GM23338 (cell line): ENCODE measurements at regions not wholly inside any gene's neighbourhood (a gene's known extent, or its start where the extent isn't known, plus 50 kb on each side); places are given as distances from the start of the nearest gene placed in this dataset.

ENCODE experiments used
- CREB1 ChIP-seq: fragments of 250-450 bp; sonication (Bioruptor Pico); IDR thresholded peaks from 2 replicates; pipeline ENCODE4 v1.5.0; 2020; ENCODE audit warnings: low read depth, mild to moderate bottlenecking, moderate library complexity
- CTCF ChIP-seq, 2 experiments: fragments of 200-600 bp in 1 of 2; sonication (generic) in 1 of 2; conservative IDR thresholded peaks; 2 replicates each; pipeline versions ENCODE4 v1.5.1 to v1.6.1; 2016 to 2017; ENCODE audit warnings: antibody characterized with exemption in 2 of 2, low read depth in 2 of 2, mild to moderate bottlenecking in 2 of 2, moderate library complexity in 1 of 2
- ETS1 ChIP-seq: IDR thresholded peaks from 2 replicates; pipeline ENCODE4 v1.6.1; 2016; ENCODE audit warnings: antibody characterized with exemption
- EZH2 ChIP-seq: fragments of 200-600 bp; sonication (generic); IDR thresholded peaks from one replicate; pipeline ENCODE4 v1.8.0; 2017; ENCODE audit warnings: antibody characterized with exemption, mild to moderate bottlenecking, low read depth; ENCODE audit not compliant: unreplicated experiment
- EZH2phosphoT487 ChIP-seq: fragments of 200-600 bp; sonication (generic); IDR thresholded peaks from one replicate; pipeline ENCODE4 v1.8.1; 2018; ENCODE audit warnings: antibody characterized with exemption; ENCODE audit not compliant: unreplicated experiment
- JUNB ChIP-seq: IDR thresholded peaks from one replicate; pipeline ENCODE4 v1.6.1; 2016; ENCODE audit warnings: antibody characterized with exemption; ENCODE audit not compliant: unreplicated experiment
- NANOG ChIP-seq: IDR thresholded peaks from 2 replicates; pipeline ENCODE4 v1.6.1; 2016; ENCODE audit warnings: antibody characterized with exemption, borderline replicate concordance
- POLR2AphosphoS5 ChIP-seq: IDR thresholded peaks from 2 replicates; pipeline ENCODE4 v1.6.1; 2016; ENCODE audit warnings: antibody characterized with exemption, low read depth
- REST ChIP-seq: IDR thresholded peaks from one replicate; pipeline ENCODE4 v1.6.1; 2018; ENCODE audit warnings: antibody characterized with exemption; ENCODE audit not compliant: unreplicated experiment

GRCh38 chrX:77264490-77264889 is 182.7 kb upstream of the FGF16 start:
- TF ChIP-seq CTCF (conservative IDR thresholded peaks at IDR 0.05; ENCODE audit: low read depth in 2 of 2) (no peak), REST (no peak), EZH2 (no peak), POLR2AphosphoS5 (no peak), CREB1 (CRISPR knock-in tag) (no peak), NANOG (no peak), ETS1 (no peak), JUNB (no peak), EZH2phosphoT487 (no peak)
